ENCODE measurements at regions not wholly inside any gene's neighbourhood (a gene's known extent, or its start where the extent isn't known, plus 50 kb on each side); places are given as distances from the start of the nearest gene placed in this dataset.

DNA sequence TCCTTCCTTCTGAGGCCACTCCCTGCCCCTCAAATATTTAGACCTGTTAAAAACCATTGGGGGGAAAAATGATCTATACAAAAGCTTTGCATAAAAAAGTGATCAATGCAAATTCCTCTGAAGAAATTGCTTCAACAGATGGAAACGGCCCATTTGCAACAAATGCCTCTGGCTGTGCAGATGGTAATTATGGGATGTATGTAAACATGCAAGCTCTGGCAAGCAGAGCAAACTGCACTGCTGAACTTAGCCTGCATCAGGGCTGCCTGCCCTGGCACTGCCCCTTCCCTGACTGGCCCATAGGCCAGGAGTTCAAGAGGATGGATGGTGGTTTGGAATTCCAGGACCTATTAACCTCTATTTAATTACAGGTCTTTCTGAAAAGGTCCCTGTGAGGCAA is 388.7 kb downstream of the MIAT start (continued):
- TF ChIP-seq, protein P1, sequence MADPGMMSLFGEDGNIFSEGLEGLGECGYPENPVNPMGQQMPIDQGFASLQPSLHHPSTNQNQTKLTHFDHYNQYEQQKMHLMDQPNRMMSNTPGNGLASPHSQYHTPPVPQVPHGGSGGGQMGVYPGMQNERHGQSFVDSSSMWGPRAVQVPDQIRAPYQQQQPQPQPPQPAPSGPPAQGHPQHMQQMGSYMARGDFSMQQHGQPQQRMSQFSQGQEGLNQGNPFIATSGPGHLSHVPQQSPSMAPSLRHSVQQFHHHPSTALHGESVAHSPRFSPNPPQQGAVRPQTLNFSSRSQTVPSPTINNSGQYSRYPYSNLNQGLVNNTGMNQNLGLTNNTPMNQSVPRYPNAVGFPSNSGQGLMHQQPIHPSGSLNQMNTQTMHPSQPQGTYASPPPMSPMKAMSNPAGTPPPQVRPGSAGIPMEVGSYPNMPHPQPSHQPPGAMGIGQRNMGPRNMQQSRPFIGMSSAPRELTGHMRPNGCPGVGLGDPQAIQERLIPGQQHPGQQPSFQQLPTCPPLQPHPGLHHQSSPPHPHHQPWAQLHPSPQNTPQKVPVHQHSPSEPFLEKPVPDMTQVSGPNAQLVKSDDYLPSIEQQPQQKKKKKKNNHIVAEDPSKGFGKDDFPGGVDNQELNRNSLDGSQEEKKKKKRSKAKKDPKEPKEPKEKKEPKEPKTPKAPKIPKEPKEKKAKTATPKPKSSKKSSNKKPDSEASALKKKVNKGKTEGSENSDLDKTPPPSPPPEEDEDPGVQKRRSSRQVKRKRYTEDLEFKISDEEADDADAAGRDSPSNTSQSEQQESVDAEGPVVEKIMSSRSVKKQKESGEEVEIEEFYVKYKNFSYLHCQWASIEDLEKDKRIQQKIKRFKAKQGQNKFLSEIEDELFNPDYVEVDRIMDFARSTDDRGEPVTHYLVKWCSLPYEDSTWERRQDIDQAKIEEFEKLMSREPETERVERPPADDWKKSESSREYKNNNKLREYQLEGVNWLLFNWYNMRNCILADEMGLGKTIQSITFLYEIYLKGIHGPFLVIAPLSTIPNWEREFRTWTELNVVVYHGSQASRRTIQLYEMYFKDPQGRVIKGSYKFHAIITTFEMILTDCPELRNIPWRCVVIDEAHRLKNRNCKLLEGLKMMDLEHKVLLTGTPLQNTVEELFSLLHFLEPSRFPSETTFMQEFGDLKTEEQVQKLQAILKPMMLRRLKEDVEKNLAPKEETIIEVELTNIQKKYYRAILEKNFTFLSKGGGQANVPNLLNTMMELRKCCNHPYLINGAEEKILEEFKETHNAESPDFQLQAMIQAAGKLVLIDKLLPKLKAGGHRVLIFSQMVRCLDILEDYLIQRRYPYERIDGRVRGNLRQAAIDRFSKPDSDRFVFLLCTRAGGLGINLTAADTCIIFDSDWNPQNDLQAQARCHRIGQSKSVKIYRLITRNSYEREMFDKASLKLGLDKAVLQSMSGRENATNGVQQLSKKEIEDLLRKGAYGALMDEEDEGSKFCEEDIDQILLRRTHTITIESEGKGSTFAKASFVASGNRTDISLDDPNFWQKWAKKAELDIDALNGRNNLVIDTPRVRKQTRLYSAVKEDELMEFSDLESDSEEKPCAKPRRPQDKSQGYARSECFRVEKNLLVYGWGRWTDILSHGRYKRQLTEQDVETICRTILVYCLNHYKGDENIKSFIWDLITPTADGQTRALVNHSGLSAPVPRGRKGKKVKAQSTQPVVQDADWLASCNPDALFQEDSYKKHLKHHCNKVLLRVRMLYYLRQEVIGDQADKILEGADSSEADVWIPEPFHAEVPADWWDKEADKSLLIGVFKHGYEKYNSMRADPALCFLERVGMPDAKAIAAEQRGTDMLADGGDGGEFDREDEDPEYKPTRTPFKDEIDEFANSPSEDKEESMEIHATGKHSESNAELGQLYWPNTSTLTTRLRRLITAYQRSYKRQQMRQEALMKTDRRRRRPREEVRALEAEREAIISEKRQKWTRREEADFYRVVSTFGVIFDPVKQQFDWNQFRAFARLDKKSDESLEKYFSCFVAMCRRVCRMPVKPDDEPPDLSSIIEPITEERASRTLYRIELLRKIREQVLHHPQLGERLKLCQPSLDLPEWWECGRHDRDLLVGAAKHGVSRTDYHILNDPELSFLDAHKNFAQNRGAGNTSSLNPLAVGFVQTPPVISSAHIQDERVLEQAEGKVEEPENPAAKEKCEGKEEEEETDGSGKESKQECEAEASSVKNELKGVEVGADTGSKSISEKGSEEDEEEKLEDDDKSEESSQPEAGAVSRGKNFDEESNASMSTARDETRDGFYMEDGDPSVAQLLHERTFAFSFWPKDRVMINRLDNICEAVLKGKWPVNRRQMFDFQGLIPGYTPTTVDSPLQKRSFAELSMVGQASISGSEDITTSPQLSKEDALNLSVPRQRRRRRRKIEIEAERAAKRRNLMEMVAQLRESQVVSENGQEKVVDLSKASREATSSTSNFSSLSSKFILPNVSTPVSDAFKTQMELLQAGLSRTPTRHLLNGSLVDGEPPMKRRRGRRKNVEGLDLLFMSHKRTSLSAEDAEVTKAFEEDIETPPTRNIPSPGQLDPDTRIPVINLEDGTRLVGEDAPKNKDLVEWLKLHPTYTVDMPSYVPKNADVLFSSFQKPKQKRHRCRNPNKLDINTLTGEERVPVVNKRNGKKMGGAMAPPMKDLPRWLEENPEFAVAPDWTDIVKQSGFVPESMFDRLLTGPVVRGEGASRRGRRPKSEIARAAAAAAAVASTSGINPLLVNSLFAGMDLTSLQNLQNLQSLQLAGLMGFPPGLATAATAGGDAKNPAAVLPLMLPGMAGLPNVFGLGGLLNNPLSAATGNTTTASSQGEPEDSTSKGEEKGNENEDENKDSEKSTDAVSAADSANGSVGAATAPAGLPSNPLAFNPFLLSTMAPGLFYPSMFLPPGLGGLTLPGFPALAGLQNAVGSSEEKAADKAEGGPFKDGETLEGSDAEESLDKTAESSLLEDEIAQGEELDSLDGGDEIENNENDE (IDR thresholded peaks at IDR 0.05; ENCODE audit: insufficient replicate concordance, low read length) = no peak
- TF ChIP-seq CHD2 (IDR thresholded peaks at IDR 0.05; ENCODE audit: low read length) = no peak
- no peak for TF ChIP-seq CTBP2 (IDR thresholded peaks at IDR 0.05; ENCODE audit: borderline replicate concordance, insufficient read depth, insufficient read length, low read length)
- no peak for TF ChIP-seq CEBPB (IDR thresholded peaks at IDR 0.05; ENCODE audit: low read depth, low read length)
- TF ChIP-seq ZNF274 (IDR thresholded peaks at IDR 0.05; ENCODE audit: borderline replicate concordance, extremely low read depth, low read length) = no peak
- no peak for TF ChIP-seq RXRA (IDR thresholded peaks at IDR 0.05; ENCODE audit: insufficient read depth, low read depth, low read length)
- TF ChIP-seq SRF (IDR thresholded peaks at IDR 0.05; ENCODE audit: low read depth, low read length) = no peak
- no peak for TF ChIP-seq GABPA (IDR thresholded peaks at IDR 0.05; ENCODE audit: borderline replicate concordance, insufficient read depth, low read length)
- no peak for TF ChIP-seq TBP (IDR thresholded peaks at IDR 0.05; ENCODE audit: low read depth, low read length)
- TF ChIP-seq POLR2AphosphoS5 (IDR thresholded peaks at IDR 0.05; ENCODE audit: low read depth, low read length) = no peak
- no peak for TF ChIP-seq SIX5 (IDR thresholded peaks at IDR 0.05; ENCODE audit: low read depth, low read length)

Measured in H1 (cell line).